Endothelial cell of umbilical vein (primary cell): ENCODE measurements at regions not wholly inside any gene's neighbourhood (a gene's known extent, or its start where the extent isn't known, plus 50 kb on each side); places are given as distances from the start of the nearest gene placed in this dataset.

Source experiments
- BruUV-seq: library from RNA; stranded (reverse); fragments of 400-500 nt; replicated peaks from 2 replicates; lab custom pipeline; 2021; lab: Mats Ljungman, UMichigan
- CTCF ChIA-PET: fragments of 300-600, 350-600 bp; sonication (Branson Sonifier 250); formaldehyde crosslinking; loops from one replicate; lab custom pipeline; 2021; ENCODE audit warnings: antibody characterized with exemption, inconsistent platforms; lab: Charles Lee
- POLR2A ChIA-PET: fragments of 300-600, 350-600 bp; sonication (Branson Sonifier 250); formaldehyde crosslinking; loops from one replicate; lab custom pipeline; 2021; ENCODE audit warnings: antibody characterized with exemption, inconsistent platforms; lab: Charles Lee
- DNase-seq: peaks from one replicate; pipeline ENCODE4 v3.0.0-alpha.2; 2011; ENCODE audit warnings: low read depth, low spot score
- FAIRE-seq: peaks from 2 replicates; lab custom pipeline; 2011; peaks lifted over from hg19 to GRCh38; lab: Jason Lieb, UNC
- H2AFZ ChIP-seq: 2 replicates; pipeline ENCODE4 v1.6.0; 2012; ENCODE audit warnings: low read depth, low read length, control low read depth, inconsistent platforms
- H3K27ac ChIP-seq: 2 replicates; pipeline ENCODE4 v1.5.1; 2011; ENCODE audit warnings: low read depth, mild to moderate bottlenecking, control low read depth, low read length, moderate library complexity; ENCODE audit not compliant: insufficient read depth
- H3K27me3 ChIP-seq, 2 experiments: 2 replicates each; pipeline versions ENCODE4 v1.6.0 to v1.6.1; 2011; ENCODE audit warnings: low read length in 2 of 2, mixed read lengths in 1 of 2; ENCODE audit not compliant: control insufficient read depth in 2 of 2, insufficient read depth in 2 of 2
- H3K36me3 ChIP-seq, 2 experiments: 2 replicates in 1 of 2; 3 replicates in 1 of 2; pipeline ENCODE4 v1.5.1; 2011; ENCODE audit warnings: low read length in 2 of 2, mild to moderate bottlenecking in 1 of 2, moderate library complexity in 1 of 2; ENCODE audit not compliant: control insufficient read depth in 2 of 2, insufficient read depth in 2 of 2; ENCODE audit errors: extremely low read depth in 1 of 2
- H3K4me1 ChIP-seq: 3 replicates; pipeline ENCODE4 v1.5.1; 2011; ENCODE audit warnings: mild to moderate bottlenecking, low read length; ENCODE audit not compliant: control insufficient read depth, insufficient read depth; ENCODE audit errors: extremely low read depth
- H3K4me2 ChIP-seq: 2 replicates; pipeline ENCODE4 v1.6.1; 2011; ENCODE audit warnings: low read length, control low read depth, mixed read lengths; ENCODE audit not compliant: insufficient read depth
- H3K4me3 ChIP-seq, 3 experiments: fragments of 200-600 bp in 1 of 3; sonication (generic), shearing (Covaris generic) in 1 of 3; replicated peaks in 1 of 3; 2 replicates each; pipeline ENCODE4 v1.5.1; 2011 to 2016; ENCODE audit warnings: control low read depth in 3 of 3, low read length in 3 of 3, mild to moderate bottlenecking in 2 of 3, inconsistent platforms in 1 of 3, low read depth in 1 of 3, moderate library complexity in 1 of 3; ENCODE audit not compliant: insufficient read depth in 1 of 3
- H3K79me2 ChIP-seq: 2 replicates; pipeline ENCODE4 v1.6.0; 2012; ENCODE audit warnings: low read length, inconsistent platforms; ENCODE audit not compliant: control insufficient read depth, insufficient read depth
- H3K9ac ChIP-seq: replicated peaks from 2 replicates; pipeline ENCODE3; 2011; ENCODE audit warnings: low read length, control low read depth; ENCODE audit not compliant: insufficient read depth; ENCODE audit errors: extremely low read depth
- H3K9me1 ChIP-seq: replicated peaks from 3 replicates; pipeline ENCODE4 v1.6.0; 2011; ENCODE audit warnings: mild to moderate bottlenecking, low read length; ENCODE audit not compliant: control insufficient read depth, insufficient read depth; ENCODE audit errors: extremely low read depth
- H3K9me3 ChIP-seq: replicated peaks from 2 replicates; pipeline ENCODE4 v1.5.1; 2012; ENCODE audit warnings: low read length, inconsistent platforms; ENCODE audit not compliant: control insufficient read depth, insufficient read depth
- H4K20me1 ChIP-seq: replicated peaks from 2 replicates; pipeline ENCODE3; 2011; ENCODE audit warnings: mild to moderate bottlenecking, low read length; ENCODE audit not compliant: control insufficient read depth, insufficient read depth; ENCODE audit errors: extremely low read depth
- EZH2 ChIP-seq: IDR thresholded peaks from 2 replicates; pipeline ENCODE4 v1.6.1; 2012; ENCODE audit warnings: borderline replicate concordance, low read depth, mild to moderate bottlenecking, moderate library complexity, low read length, inconsistent platforms; ENCODE audit not compliant: severe bottlenecking
- FOS ChIP-seq: IDR thresholded peaks from 2 replicates; pipeline ENCODE4 v1.6.1; 2011; ENCODE audit warnings: mild to moderate bottlenecking, low read length, moderate library complexity, borderline replicate concordance; ENCODE audit not compliant: insufficient read depth
- GATA2 ChIP-seq: IDR thresholded peaks from 2 replicates; pipeline ENCODE4 v1.7.0; 2011; ENCODE audit warnings: low read depth, mild to moderate bottlenecking, moderate library complexity, mixed read lengths, low read length; ENCODE audit not compliant: insufficient read length, insufficient read depth
- JUN ChIP-seq: IDR thresholded peaks from 2 replicates; pipeline ENCODE4 v1.6.1; 2011; ENCODE audit warnings: borderline replicate concordance, low read depth; ENCODE audit not compliant: insufficient read length, insufficient read depth
- MAX ChIP-seq: IDR thresholded peaks from 2 replicates; pipeline ENCODE4 v1.6.1; 2011; ENCODE audit not compliant: insufficient read depth, insufficient read length
- MYC ChIP-seq: IDR thresholded peaks from one replicate; pipeline ENCODE4 v1.6.1; 2011; ENCODE audit warnings: mild to moderate bottlenecking, low read depth, low read length
- POLR2A ChIP-seq: IDR thresholded peaks from 2 replicates; pipeline ENCODE4 v1.6.1; 2012; ENCODE audit warnings: low read depth, mild to moderate bottlenecking, control low read depth, low read length
- POLR2AphosphoS5 ChIP-seq: IDR thresholded peaks from 2 replicates; pipeline ENCODE4 v1.6.1; 2012; ENCODE audit warnings: low read depth, mild to moderate bottlenecking, control low read depth, low read length, moderate library complexity; ENCODE audit not compliant: insufficient read depth
- dilution Hi-C: fragments of 300-500 bp; cut with MboI; formaldehyde crosslinking; loops from one replicate; pipeline ENCODE4 v1.15.0; 2019; ENCODE audit warnings: low sequenced_read_pairs; ENCODE audit not compliant: extremely low pct_ligation_motif_present
- intact Hi-C: fragments of 100-400 bp; cut with micrococcal nuclease; formaldehyde crosslinking; loops from one replicate; pipeline ENCODE4 v1.10.0; 2022
- TF ChIP-seq, protein P1 (sequence below), 2 donors: IDR thresholded peaks; 1 replicate in 1 of 2; 2 replicates in 1 of 2; pipeline ENCODE4 v1.5.1; 2011; ENCODE audit warnings: low read length in 2 of 2, mild to moderate bottlenecking in 2 of 2, moderate library complexity in 2 of 2, control low read depth in 1 of 2, inconsistent platforms in 1 of 2, low read depth in 1 of 2; ENCODE audit not compliant: insufficient read depth in 1 of 2; ENCODE audit errors: extremely low read depth in 1 of 2

- intact Hi-C loops (no loop called here), dilution Hi-C loops (no loop called here)
- Histone ChIP-seq H3K4me3 (no peak overlapping the region), H3K36me3 (no peaks in the 10 kb centered on the region), H3K9me1 (no peaks in the 10 kb centered on the region), H3K9me3 (no peaks in the 10 kb centered on the region), H3K27ac (no peak overlapping the region), H2AFZ (no peak overlapping the region), H3K27me3 (no peaks in the 10 kb centered on the region), H3K79me2 (no peaks in the 10 kb centered on the region), H3K9ac (no peak overlapping the region), H3K4me1 (no peaks in the 10 kb centered on the region), H3K4me2 (no peak overlapping the region), H4K20me1 (no peaks in the 10 kb centered on the region)
- BruUV-seq: no TSS peak
- CTCF ChIA-PET: no interaction called here
- DNase-seq: no peak
- TF ChIP-seq JUN (no peak), GATA2 (no peak)
- no peak for FAIRE-seq
- POLR2A ChIA-PET: no interaction called here
These were observed 500.9 kb upstream of the DSEL start for GRCh38 chr18:68017385-68017784.

DNA sequence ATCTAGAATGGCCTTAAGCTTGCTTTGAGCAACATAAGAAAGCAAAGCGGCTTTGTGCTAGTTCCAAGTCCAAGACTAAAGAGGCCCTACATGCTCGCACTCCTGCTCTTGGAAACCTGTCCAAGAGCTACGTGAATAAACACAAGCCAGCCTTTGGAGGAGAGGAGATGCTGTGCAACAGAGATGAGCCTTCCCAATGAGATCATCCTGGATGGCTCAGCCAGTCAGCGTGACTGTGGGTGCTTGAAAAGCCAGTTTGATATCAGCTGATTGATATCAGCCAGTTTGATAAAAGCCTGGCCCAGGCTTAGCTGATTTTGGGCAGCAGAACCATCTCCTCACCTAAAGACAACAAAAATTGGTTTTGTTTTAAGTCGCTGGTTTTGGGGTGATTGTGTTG lies 481.0 kb upstream of the DSEL start:
- Histone ChIP-seq H3K27me3 (no peaks in the 10 kb centered on the region), H3K9ac (no peak overlapping the region), H3K36me3 (no peaks in the 10 kb centered on the region), H3K9me1 (no peaks in the 10 kb centered on the region), H3K27ac (no peak overlapping the region), H3K79me2 (no peaks in the 10 kb centered on the region), H4K20me1 (no peaks in the 10 kb centered on the region), H2AFZ (no peak overlapping the region), H3K4me1 (no peaks in the 10 kb centered on the region), H3K9me3 (no peaks in the 10 kb centered on the region), H3K4me2 (no peak overlapping the region), H3K4me3 (no peak overlapping the region)
- no TSS peak for BruUV-seq
- DNase-seq (no peak), FAIRE-seq (no peak)
- TF ChIP-seq JUN (no peak), MAX (no peak), FOS (no peak), POLR2AphosphoS5 (no peak), GATA2 (no peak), MYC (no peak), EZH2 (no peak), POLR2A (no peak)
- TF ChIP-seq, protein P1, sequence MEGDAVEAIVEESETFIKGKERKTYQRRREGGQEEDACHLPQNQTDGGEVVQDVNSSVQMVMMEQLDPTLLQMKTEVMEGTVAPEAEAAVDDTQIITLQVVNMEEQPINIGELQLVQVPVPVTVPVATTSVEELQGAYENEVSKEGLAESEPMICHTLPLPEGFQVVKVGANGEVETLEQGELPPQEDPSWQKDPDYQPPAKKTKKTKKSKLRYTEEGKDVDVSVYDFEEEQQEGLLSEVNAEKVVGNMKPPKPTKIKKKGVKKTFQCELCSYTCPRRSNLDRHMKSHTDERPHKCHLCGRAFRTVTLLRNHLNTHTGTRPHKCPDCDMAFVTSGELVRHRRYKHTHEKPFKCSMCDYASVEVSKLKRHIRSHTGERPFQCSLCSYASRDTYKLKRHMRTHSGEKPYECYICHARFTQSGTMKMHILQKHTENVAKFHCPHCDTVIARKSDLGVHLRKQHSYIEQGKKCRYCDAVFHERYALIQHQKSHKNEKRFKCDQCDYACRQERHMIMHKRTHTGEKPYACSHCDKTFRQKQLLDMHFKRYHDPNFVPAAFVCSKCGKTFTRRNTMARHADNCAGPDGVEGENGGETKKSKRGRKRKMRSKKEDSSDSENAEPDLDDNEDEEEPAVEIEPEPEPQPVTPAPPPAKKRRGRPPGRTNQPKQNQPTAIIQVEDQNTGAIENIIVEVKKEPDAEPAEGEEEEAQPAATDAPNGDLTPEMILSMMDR (IDR thresholded peaks at IDR 0.05; ENCODE audit: extremely low read depth in 1 of 2, insufficient read depth in 1 of 2, low read depth in 1 of 2, low read length in 2 of 2): no peak
- ChIA-PET POLR2A (no interaction called here), CTCF (no interaction called here)
- dilution Hi-C loops: no loop called here
- intact Hi-C loops: no loop called here
